AG10803 (cell line): ENCODE measurements at regions not wholly inside any gene's neighbourhood (a gene's known extent, or its start where the extent isn't known, plus 50 kb on each side); places are given as distances from the start of the nearest gene placed in this dataset.

Source experiments
- DNase-seq: peaks from one replicate; pipeline ENCODE4 v3.0.0; 2010; ENCODE audit warnings: low read depth
- H3K4me3 ChIP-seq: 2 replicates; pipeline ENCODE4 v1.5.1; 2011; ENCODE audit warnings: mild to moderate bottlenecking, low read length, control low read depth
- CTCF ChIP-seq: conservative IDR thresholded peaks from 2 replicates; pipeline ENCODE4 v1.5.1; 2011; ENCODE audit warnings: mild to moderate bottlenecking, low read length, control low read depth, inconsistent platforms

GRCh38 chr6:139951172-139951571 is 576.7 kb upstream of the CITED2 start:
- TF ChIP-seq CTCF: no peak
- no peak overlapping the region for H3K4me3 ChIP-seq
- DNase-seq: no peak

- DNase-seq: no peak
- TF ChIP-seq CTCF: no peak
- no peak overlapping the region for H3K4me3 ChIP-seq
These were observed 570.5 kb upstream of the CITED2 start for GRCh38 chr6:139944976-139945375.

GRCh38 chr6:139944131-139944530 is 569.7 kb upstream of the CITED2 start:
- no peak overlapping the region for H3K4me3 ChIP-seq
- no peak for DNase-seq
- no peak for TF ChIP-seq CTCF

GRCh38 chr6:139943391-139943790 is 568.9 kb upstream of the CITED2 start:
- no peak for TF ChIP-seq CTCF
- no peak overlapping the region for H3K4me3 ChIP-seq
- peak; percentile 97 for DNase-seq

- H3K4me3 ChIP-seq: no peak overlapping the region
- no peak for DNase-seq
- TF ChIP-seq CTCF: no peak
These were observed 567.9 kb upstream of the CITED2 start for GRCh38 chr6:139942331-139942730.

- H3K4me3 ChIP-seq: no peak overlapping the region
- DNase-seq: no peak
- TF ChIP-seq CTCF: no peak
These were observed 567.4 kb upstream of the CITED2 start for GRCh38 chr6:139941826-139942225.

GRCh38 chr6:139940741-139941729 is 566.6 kb upstream of the CITED2 start:
- H3K4me3 ChIP-seq: no peak overlapping the region
- TF ChIP-seq CTCF: no peak
- no peak for DNase-seq
